ENCODE measurements at regions not wholly inside any gene's neighbourhood (a gene's known extent, or its start where the extent isn't known, plus 50 kb on each side); places are given as distances from the start of the nearest gene placed in this dataset.

- intact Hi-C loops (cut with micrococcal nuclease), result no loop called here
- WGBS (ENCODE audit: insufficient coverage), result 86% methylated on average over 1 of the region's 1 CpG
- CTCF ChIA-PET, result no interaction called here
Measured at GRCh38 chr22:27597703-27598444, 203.7 kb downstream of the MN1 start.

GRCh38 chr22:27598792-27599191 is 202.8 kb downstream of the MN1 start:
- no peak overlapping the region for H3K4me3 ChIP-seq (ENCODE audit: control extremely low read depth in 1 of 5, extremely low read depth in 1 of 5, insufficient read depth in 1 of 5, low read depth in 2 of 5, low read length in 4 of 5)
- H3K9me3 ChIP-seq (ENCODE audit: control extremely low read depth in 1 of 3, control insufficient read depth in 2 of 3, insufficient read depth in 1 of 3, low read length in 2 of 3), result peaks cover 0 to under 1% (median 0%) of the 10 kb centered on the region in 3 donors
- Mint-ChIP-seq H3K4me3 (no peak overlapping the region), H3K27ac (no peak overlapping the region), H3K27me3 (no peaks in the 10 kb centered on the region), H3K4me1 (no peaks in the 10 kb centered on the region), H3K9me3 (ENCODE audit: insufficient read depth) (no peaks in the 10 kb centered on the region)
- H3K27ac ChIP-seq (ENCODE audit: low read length in 2 of 2), result no peak overlapping the region
- no peak overlapping the region for H3K4me2 ChIP-seq (replicated peaks; ENCODE audit: low read depth, low read length, poor library complexity, severe bottlenecking)
- DNase-seq, result no peak
- TF ChIP-seq CTCF (IDR thresholded peaks at IDR 0.05), result no peak
- no peak for TF ChIP-seq EZH2 (IDR thresholded peaks at IDR 0.05; ENCODE audit: borderline replicate concordance, insufficient read depth, low read depth, low read length, poor library complexity, severe bottlenecking)
- ATAC-seq (ENCODE audit: low read depth), result no peak
- H4K20me1 ChIP-seq (ENCODE audit: control insufficient read depth, insufficient read depth, low read length, poor library complexity, severe bottlenecking), result no peaks in the 10 kb centered on the region
- no peaks in the 10 kb centered on the region for H3K36me3 ChIP-seq (replicated peaks in 1 of 2; ENCODE audit: control extremely low read depth in 1 of 2, control insufficient read depth in 1 of 2, extremely low read depth in 1 of 2, insufficient read depth in 2 of 2, low read length in 1 of 2)
- POLR2A ChIA-PET, result no interaction called here
- no peak overlapping the region for H3K9ac ChIP-seq (ENCODE audit: low read length)
- no peak overlapping the region for H2AFZ ChIP-seq (ENCODE audit: insufficient read depth, low read depth, low read length, poor library complexity, severe bottlenecking)
- no peaks in the 10 kb centered on the region for H3K4me1 ChIP-seq (ENCODE audit: control insufficient read depth in 2 of 2, insufficient read depth in 2 of 2, low read length in 2 of 2)
- no peaks in the 10 kb centered on the region for H3K27me3 ChIP-seq (replicated peaks in 1 of 4; ENCODE audit: control extremely low read depth in 1 of 4, control insufficient read depth in 3 of 4, insufficient read depth in 4 of 4, low read length in 3 of 4)
- WGBS (ENCODE audit: insufficient coverage), result no CpG with 5 or more reads among the region's 1 CpG
- intact Hi-C loops (cut with micrococcal nuclease), result no loop called here
- no peaks in the 10 kb centered on the region for H3K79me2 ChIP-seq (ENCODE audit: control insufficient read depth, insufficient read depth, low read length)
- CTCF ChIA-PET, result no interaction called here

More at GRCh38 chr22:27597703-27598444, 203.7 kb downstream of the MN1 start:
- H3K4me3 Mint-ChIP-seq, result no peak overlapping the region
- Histone ChIP-seq H3K27ac (ENCODE audit: low read length in 2 of 2) (no peak overlapping the region), H3K27me3 (replicated peaks in 1 of 4; ENCODE audit: control extremely low read depth in 1 of 4, control insufficient read depth in 3 of 4, insufficient read depth in 4 of 4, low read length in 3 of 4) (no peaks in the 10 kb centered on the region), H3K4me2 (replicated peaks; ENCODE audit: low read depth, low read length, poor library complexity, severe bottlenecking) (no peak overlapping the region), H3K36me3 (replicated peaks in 1 of 2; ENCODE audit: control extremely low read depth in 1 of 2, control insufficient read depth in 1 of 2, extremely low read depth in 1 of 2, insufficient read depth in 2 of 2, low read length in 1 of 2) (no peaks in the 10 kb centered on the region), H3K4me3 (ENCODE audit: control extremely low read depth in 1 of 5, extremely low read depth in 1 of 5, insufficient read depth in 1 of 5, low read depth in 2 of 5, low read length in 4 of 5) (no peak overlapping the region), H3K9ac (ENCODE audit: low read length) (no peak overlapping the region), H2AFZ (ENCODE audit: insufficient read depth, low read depth, low read length, poor library complexity, severe bottlenecking) (no peak overlapping the region), H3K79me2 (ENCODE audit: control insufficient read depth, insufficient read depth, low read length) (no peaks in the 10 kb centered on the region), H3K9me3 (ENCODE audit: control extremely low read depth in 1 of 3, control insufficient read depth in 2 of 3, insufficient read depth in 1 of 3, low read length in 2 of 3) (no peaks in the 10 kb centered on the region), H4K20me1 (ENCODE audit: control insufficient read depth, insufficient read depth, low read length, poor library complexity, severe bottlenecking) (no peaks in the 10 kb centered on the region), H3K4me1 (ENCODE audit: control insufficient read depth in 2 of 2, insufficient read depth in 2 of 2, low read length in 2 of 2) (no peaks in the 10 kb centered on the region)
- no peak for TF ChIP-seq EZH2 (IDR thresholded peaks at IDR 0.05; ENCODE audit: borderline replicate concordance, insufficient read depth, low read depth, low read length, poor library complexity, severe bottlenecking)
- TF ChIP-seq CTCF (IDR thresholded peaks at IDR 0.05), result no peak
- ATAC-seq (ENCODE audit: low read depth), result no peak
- H3K27me3 Mint-ChIP-seq, result no peaks in the 10 kb centered on the region
- POLR2A ChIA-PET, result no interaction called here
- no peak overlapping the region for H3K27ac Mint-ChIP-seq
- no peaks in the 10 kb centered on the region for H3K4me1 Mint-ChIP-seq
- H3K9me3 Mint-ChIP-seq (ENCODE audit: insufficient read depth), result no peaks in the 10 kb centered on the region
- DNase-seq, result no peak
